Endothelial cell of umbilical vein (primary cell): ENCODE measurements at regions not wholly inside any gene's neighbourhood (a gene's known extent, or its start where the extent isn't known, plus 50 kb on each side); places are given as distances from the start of the nearest gene placed in this dataset.

ENCODE experiments used
- BruUV-seq: library from RNA; stranded (reverse); fragments of 400-500 nt; replicated peaks from 2 replicates; lab custom pipeline; 2021; lab: Mats Ljungman, UMichigan
- CTCF ChIA-PET: fragments of 300-600, 350-600 bp; sonication (Branson Sonifier 250); formaldehyde crosslinking; loops from one replicate; lab custom pipeline; 2021; ENCODE audit warnings: antibody characterized with exemption, inconsistent platforms; lab: Charles Lee
- POLR2A ChIA-PET: fragments of 300-600, 350-600 bp; sonication (Branson Sonifier 250); formaldehyde crosslinking; loops from one replicate; lab custom pipeline; 2021; ENCODE audit warnings: antibody characterized with exemption, inconsistent platforms; lab: Charles Lee
- DNase-seq: peaks from one replicate; pipeline ENCODE4 v3.0.0-alpha.2; 2011; ENCODE audit warnings: low read depth, low spot score
- FAIRE-seq: peaks from 2 replicates; lab custom pipeline; 2011; peaks lifted over from hg19 to GRCh38; lab: Jason Lieb, UNC
- H2AFZ ChIP-seq: 2 replicates; pipeline ENCODE4 v1.6.0; 2012; ENCODE audit warnings: low read depth, low read length, control low read depth, inconsistent platforms
- H3K27ac ChIP-seq: 2 replicates; pipeline ENCODE4 v1.5.1; 2011; ENCODE audit warnings: low read depth, mild to moderate bottlenecking, control low read depth, low read length, moderate library complexity; ENCODE audit not compliant: insufficient read depth
- H3K27me3 ChIP-seq, 2 experiments: 2 replicates each; pipeline versions ENCODE4 v1.6.0 to v1.6.1; 2011; ENCODE audit warnings: low read length in 2 of 2, mixed read lengths in 1 of 2; ENCODE audit not compliant: control insufficient read depth in 2 of 2, insufficient read depth in 2 of 2
- H3K36me3 ChIP-seq, 2 experiments: 2 replicates in 1 of 2; 3 replicates in 1 of 2; pipeline ENCODE4 v1.5.1; 2011; ENCODE audit warnings: low read length in 2 of 2, mild to moderate bottlenecking in 1 of 2, moderate library complexity in 1 of 2; ENCODE audit not compliant: control insufficient read depth in 2 of 2, insufficient read depth in 2 of 2; ENCODE audit errors: extremely low read depth in 1 of 2
- H3K4me1 ChIP-seq: 3 replicates; pipeline ENCODE4 v1.5.1; 2011; ENCODE audit warnings: mild to moderate bottlenecking, low read length; ENCODE audit not compliant: control insufficient read depth, insufficient read depth; ENCODE audit errors: extremely low read depth
- H3K4me2 ChIP-seq: 2 replicates; pipeline ENCODE4 v1.6.1; 2011; ENCODE audit warnings: low read length, control low read depth, mixed read lengths; ENCODE audit not compliant: insufficient read depth
- H3K4me3 ChIP-seq, 3 experiments: fragments of 200-600 bp in 1 of 3; sonication (generic), shearing (Covaris generic) in 1 of 3; replicated peaks in 1 of 3; 2 replicates each; pipeline ENCODE4 v1.5.1; 2011 to 2016; ENCODE audit warnings: control low read depth in 3 of 3, low read length in 3 of 3, mild to moderate bottlenecking in 2 of 3, inconsistent platforms in 1 of 3, low read depth in 1 of 3, moderate library complexity in 1 of 3; ENCODE audit not compliant: insufficient read depth in 1 of 3
- H3K79me2 ChIP-seq: 2 replicates; pipeline ENCODE4 v1.6.0; 2012; ENCODE audit warnings: low read length, inconsistent platforms; ENCODE audit not compliant: control insufficient read depth, insufficient read depth
- H3K9ac ChIP-seq: replicated peaks from 2 replicates; pipeline ENCODE3; 2011; ENCODE audit warnings: low read length, control low read depth; ENCODE audit not compliant: insufficient read depth; ENCODE audit errors: extremely low read depth
- H3K9me1 ChIP-seq: replicated peaks from 3 replicates; pipeline ENCODE4 v1.6.0; 2011; ENCODE audit warnings: mild to moderate bottlenecking, low read length; ENCODE audit not compliant: control insufficient read depth, insufficient read depth; ENCODE audit errors: extremely low read depth
- H3K9me3 ChIP-seq: replicated peaks from 2 replicates; pipeline ENCODE4 v1.5.1; 2012; ENCODE audit warnings: low read length, inconsistent platforms; ENCODE audit not compliant: control insufficient read depth, insufficient read depth
- H4K20me1 ChIP-seq: replicated peaks from 2 replicates; pipeline ENCODE3; 2011; ENCODE audit warnings: mild to moderate bottlenecking, low read length; ENCODE audit not compliant: control insufficient read depth, insufficient read depth; ENCODE audit errors: extremely low read depth
- EZH2 ChIP-seq: IDR thresholded peaks from 2 replicates; pipeline ENCODE4 v1.6.1; 2012; ENCODE audit warnings: borderline replicate concordance, low read depth, mild to moderate bottlenecking, moderate library complexity, low read length, inconsistent platforms; ENCODE audit not compliant: severe bottlenecking
- FOS ChIP-seq: IDR thresholded peaks from 2 replicates; pipeline ENCODE4 v1.6.1; 2011; ENCODE audit warnings: mild to moderate bottlenecking, low read length, moderate library complexity, borderline replicate concordance; ENCODE audit not compliant: insufficient read depth
- GATA2 ChIP-seq: IDR thresholded peaks from 2 replicates; pipeline ENCODE4 v1.7.0; 2011; ENCODE audit warnings: low read depth, mild to moderate bottlenecking, moderate library complexity, mixed read lengths, low read length; ENCODE audit not compliant: insufficient read length, insufficient read depth
- JUN ChIP-seq: IDR thresholded peaks from 2 replicates; pipeline ENCODE4 v1.6.1; 2011; ENCODE audit warnings: borderline replicate concordance, low read depth; ENCODE audit not compliant: insufficient read length, insufficient read depth
- MAX ChIP-seq: IDR thresholded peaks from 2 replicates; pipeline ENCODE4 v1.6.1; 2011; ENCODE audit not compliant: insufficient read depth, insufficient read length
- MYC ChIP-seq: IDR thresholded peaks from one replicate; pipeline ENCODE4 v1.6.1; 2011; ENCODE audit warnings: mild to moderate bottlenecking, low read depth, low read length
- POLR2A ChIP-seq: IDR thresholded peaks from 2 replicates; pipeline ENCODE4 v1.6.1; 2012; ENCODE audit warnings: low read depth, mild to moderate bottlenecking, control low read depth, low read length
- POLR2AphosphoS5 ChIP-seq: IDR thresholded peaks from 2 replicates; pipeline ENCODE4 v1.6.1; 2012; ENCODE audit warnings: low read depth, mild to moderate bottlenecking, control low read depth, low read length, moderate library complexity; ENCODE audit not compliant: insufficient read depth
- dilution Hi-C: fragments of 300-500 bp; cut with MboI; formaldehyde crosslinking; loops from one replicate; pipeline ENCODE4 v1.15.0; 2019; ENCODE audit warnings: low sequenced_read_pairs; ENCODE audit not compliant: extremely low pct_ligation_motif_present
- intact Hi-C: fragments of 100-400 bp; cut with micrococcal nuclease; formaldehyde crosslinking; loops from one replicate; pipeline ENCODE4 v1.10.0; 2022
- TF ChIP-seq, protein P1 (sequence below), 2 donors: IDR thresholded peaks; 1 replicate in 1 of 2; 2 replicates in 1 of 2; pipeline ENCODE4 v1.5.1; 2011; ENCODE audit warnings: low read length in 2 of 2, mild to moderate bottlenecking in 2 of 2, moderate library complexity in 2 of 2, control low read depth in 1 of 2, inconsistent platforms in 1 of 2, low read depth in 1 of 2; ENCODE audit not compliant: insufficient read depth in 1 of 2; ENCODE audit errors: extremely low read depth in 1 of 2

GRCh38 chr1:29381426-29381825, 145.1 kb downstream of the PTPRU start:
- Histone ChIP-seq H3K9ac (no peak overlapping the region), H3K27me3 (no peaks in the 10 kb centered on the region), H3K4me1 (peaks cover 18% of the 10 kb centered on the region), H2AFZ (no peak overlapping the region), H3K9me3 (no peaks in the 10 kb centered on the region), H3K79me2 (no peaks in the 10 kb centered on the region), H3K4me2 (no peak overlapping the region), H3K4me3 (no peak overlapping the region), H3K36me3 (no peaks in the 10 kb centered on the region), H3K9me1 (no peaks in the 10 kb centered on the region), H4K20me1 (no peaks in the 10 kb centered on the region), H3K27ac (no peak overlapping the region)
- intact Hi-C loops: loop anchor here (5.0 kb wide), 1 partner anchor 144 kb away; the partner anchor contains the start of gene PTPRU
- FAIRE-seq: no peak
- ChIA-PET CTCF (interaction anchor here (1.3 to 2.0 kb wide), 6 partner anchors 15 to 1326 kb away, joined by 3 to 10 read pairs (median 6); no protein-coding TSS in a partner anchor), POLR2A (no interaction called here)
- TF ChIP-seq POLR2AphosphoS5: no peak
- TF ChIP-seq GATA2: no peak
- TF ChIP-seq JUN: no peak
- TF ChIP-seq, protein P1, sequence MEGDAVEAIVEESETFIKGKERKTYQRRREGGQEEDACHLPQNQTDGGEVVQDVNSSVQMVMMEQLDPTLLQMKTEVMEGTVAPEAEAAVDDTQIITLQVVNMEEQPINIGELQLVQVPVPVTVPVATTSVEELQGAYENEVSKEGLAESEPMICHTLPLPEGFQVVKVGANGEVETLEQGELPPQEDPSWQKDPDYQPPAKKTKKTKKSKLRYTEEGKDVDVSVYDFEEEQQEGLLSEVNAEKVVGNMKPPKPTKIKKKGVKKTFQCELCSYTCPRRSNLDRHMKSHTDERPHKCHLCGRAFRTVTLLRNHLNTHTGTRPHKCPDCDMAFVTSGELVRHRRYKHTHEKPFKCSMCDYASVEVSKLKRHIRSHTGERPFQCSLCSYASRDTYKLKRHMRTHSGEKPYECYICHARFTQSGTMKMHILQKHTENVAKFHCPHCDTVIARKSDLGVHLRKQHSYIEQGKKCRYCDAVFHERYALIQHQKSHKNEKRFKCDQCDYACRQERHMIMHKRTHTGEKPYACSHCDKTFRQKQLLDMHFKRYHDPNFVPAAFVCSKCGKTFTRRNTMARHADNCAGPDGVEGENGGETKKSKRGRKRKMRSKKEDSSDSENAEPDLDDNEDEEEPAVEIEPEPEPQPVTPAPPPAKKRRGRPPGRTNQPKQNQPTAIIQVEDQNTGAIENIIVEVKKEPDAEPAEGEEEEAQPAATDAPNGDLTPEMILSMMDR (IDR thresholded peaks at IDR 0.05; ENCODE audit: extremely low read depth in 1 of 2, insufficient read depth in 1 of 2, low read depth in 1 of 2, low read length in 2 of 2): no peak
- TF ChIP-seq MAX: no peak
- TF ChIP-seq POLR2A: no peak
- no peak for TF ChIP-seq FOS
- no peak for TF ChIP-seq MYC
- no peak for TF ChIP-seq EZH2
- BruUV-seq: no TSS peak
- dilution Hi-C loops: no loop called here
- DNase-seq: no peak
